Right lobe of liver (tissue), 4 donors: ENCODE measurements at regions not wholly inside any gene's neighbourhood (a gene's known extent, or its start where the extent isn't known, plus 50 kb on each side); places are given as distances from the start of the nearest gene placed in this dataset.

ENCODE experiments used
- CTCF ChIP-seq, 4 donors: fragments of 200-600 bp in 3 of 4; fragments of 450-650 bp in 1 of 4; IDR thresholded peaks; one replicate each; pipeline versions ENCODE4 v1.5.1 to v1.8.0; 2016 to 2022; ENCODE audit warnings: antibody characterized with exemption in 4 of 4, mild to moderate bottlenecking in 2 of 4
- POLR2A ChIP-seq: fragments of 450-650 bp; IDR thresholded peaks from one replicate; pipeline ENCODE4 v1.6.1; 2017; ENCODE audit warnings: antibody characterized with exemption, mild to moderate bottlenecking
- donor health status: DM: no; HTN: no; CAD: no.
- donor health status: DM: no; HTN: no; CAD: no.
- donor health status: DM: no; HTN: yes; CAD: no.

- no peak for TF ChIP-seq CTCF (IDR thresholded peaks at IDR 0.05)
- TF ChIP-seq POLR2A: no peak
Measured at GRCh38 chr5:71938895-71939294, 168.4 kb upstream of the MAP1B start.
